ENCODE measurements at regions not wholly inside any gene's neighbourhood (a gene's known extent, or its start where the extent isn't known, plus 50 kb on each side); places are given as distances from the start of the nearest gene placed in this dataset.
"Not testable (repeated sequence)": the region's sequence is repeated elsewhere in the genome, so short reads cannot be mapped to it uniquely, and the experiment has no call there.

GRCh38 chr1:189726806-189727205 lies 750.9 kb downstream of the BRINP3 start:
- H3K4me3 ChIP-seq (replicated peaks; ENCODE audit: low read depth, low read length) = no peak overlapping the region
- TF ChIP-seq CTCF (IDR thresholded peaks at IDR 0.05; ENCODE audit: low read length, missing control alignments) = no peak
- no peak for DNase-seq (ENCODE audit: low read depth)

- no peak for TF ChIP-seq CTCF (IDR thresholded peaks at IDR 0.05; ENCODE audit: low read length, missing control alignments)
- H3K4me3 ChIP-seq (replicated peaks; ENCODE audit: low read depth, low read length) = no peak overlapping the region
- no peak for DNase-seq (ENCODE audit: low read depth)
These were observed 726.4 kb downstream of the BRINP3 start for GRCh38 chr1:189751311-189751710.

GRCh38 chr1:189752461-189752995 lies 725.1 kb downstream of the BRINP3 start:
- peak; percentile 33 for DNase-seq (ENCODE audit: low read depth)
- no peak for TF ChIP-seq CTCF (IDR thresholded peaks at IDR 0.05; ENCODE audit: low read length, missing control alignments)

GRCh38 chr1:189755100-189755499 lies 722.6 kb downstream of the BRINP3 start:
- not testable (repeated sequence) for H3K4me3 ChIP-seq (replicated peaks; ENCODE audit: low read depth, low read length); DNase-seq (ENCODE audit: low read depth)

More at GRCh38 chr1:189752461-189752995, 725.1 kb downstream of the BRINP3 start:
- no peak overlapping the region for H3K4me3 ChIP-seq (replicated peaks; ENCODE audit: low read depth, low read length)

GRCh38 chr1:189764391-189765320 lies 713.0 kb downstream of the BRINP3 start:
- H3K4me3 ChIP-seq (replicated peaks; ENCODE audit: low read depth, low read length) = no peak overlapping the region
- DNase-seq (ENCODE audit: low read depth) = no peak
- TF ChIP-seq CTCF (IDR thresholded peaks at IDR 0.05; ENCODE audit: low read length, missing control alignments) = no peak

- H3K4me3 ChIP-seq (replicated peaks; ENCODE audit: low read depth, low read length) = no peak overlapping the region
- TF ChIP-seq CTCF (IDR thresholded peaks at IDR 0.05; ENCODE audit: low read length, missing control alignments) = no peak
- peak; percentile 17 for DNase-seq (ENCODE audit: low read depth)
These were observed 708.2 kb downstream of the BRINP3 start for GRCh38 chr1:189769448-189769847.

GRCh38 chr1:189774721-189775287 lies 702.9 kb downstream of the BRINP3 start:
- H3K4me3 ChIP-seq (replicated peaks; ENCODE audit: low read depth, low read length) = no peak overlapping the region
- no peak for DNase-seq (ENCODE audit: low read depth)
- TF ChIP-seq CTCF (IDR thresholded peaks at IDR 0.05; ENCODE audit: low read length, missing control alignments) = no peak
